K562 (cell line): ENCODE measurements at regions not wholly inside any gene's neighbourhood (a gene's known extent, or its start where the extent isn't known, plus 50 kb on each side); places are given as distances from the start of the nearest gene placed in this dataset.

Source experiments
- CBFA2T3 ChIP-seq: fragments of 450-650 bp; IDR thresholded peaks from 2 replicates; pipeline ENCODE4 v1.6.1; 2017
- CREB5 ChIP-seq: fragments of 250-450 bp; sonication (Bioruptor Pico); IDR thresholded peaks from 2 replicates; pipeline ENCODE4 v1.5.0; 2020; ENCODE audit warnings: mild to moderate bottlenecking
- DPF2 ChIP-seq: fragments of 450-650 bp; IDR thresholded peaks from 2 replicates; pipeline ENCODE4 v1.6.1; 2016
- FIP1L1 ChIP-seq: fragments of 200-400 bp; formaldehyde crosslinking; IDR thresholded peaks from 2 replicates; pipeline ENCODE4 v1.6.1; 2018; ENCODE audit warnings: mild to moderate bottlenecking, low read depth, low read length; ENCODE audit not compliant: poor library complexity, severe bottlenecking
- GATA2 ChIP-seq: sonication (generic); formaldehyde crosslinking; IDR thresholded peaks from 2 replicates; pipeline ENCODE4 v1.4.0; 2020; ENCODE audit warnings: mild to moderate bottlenecking, missing genetic modification reagents
- NR2C2 ChIP-seq, 2 experiments: fragments of 200-800 bp in 1 of 2; sonication (Bioruptor generic) in 1 of 2; sonication (generic) in 1 of 2; formaldehyde crosslinking in 1 of 2; IDR thresholded peaks; 2 replicates each; pipeline versions ENCODE4 v1.6.1 to v1.8.0; 2016 to 2022; ENCODE audit warnings: mild to moderate bottlenecking in 1 of 2, missing compliant biosample characterization in 1 of 2, missing genetic modification characterization in 1 of 2, missing genetic modification reagents in 1 of 2
- POLR2B ChIP-seq: fragments of 450-650 bp; IDR thresholded peaks from 2 replicates; pipeline ENCODE4 v1.6.1; 2018; ENCODE audit warnings: low read depth; ENCODE audit not compliant: partially characterized antibody
- SAFB ChIP-seq: fragments of 200-400 bp; formaldehyde crosslinking; IDR thresholded peaks from 2 replicates; pipeline ENCODE4 v1.6.1; 2017; ENCODE audit warnings: low read depth, low read length, borderline replicate concordance
- SLC30A9 ChIP-seq: fragments of 250-450 bp; sonication (Bioruptor Pico); IDR thresholded peaks from 2 replicates; pipeline ENCODE4 v1.8.0; 2022; ENCODE audit warnings: mild to moderate bottlenecking, moderate library complexity
- TAF7 ChIP-seq: fragments of 450-650 bp; IDR thresholded peaks from 2 replicates; pipeline ENCODE4 v1.6.1; 2016; ENCODE audit warnings: missing genetic modification characterization, missing compliant biosample characterization
- TRIM25 ChIP-seq: fragments of 450-650 bp; IDR thresholded peaks from 2 replicates; pipeline ENCODE4 v1.7.0; 2016; ENCODE audit warnings: borderline replicate concordance
- ZBTB5 ChIP-seq: fragments of 450-650 bp; IDR thresholded peaks from 2 replicates; pipeline ENCODE4 v1.6.1; 2017; ENCODE audit warnings: antibody characterized with exemption
- ZBTB7A ChIP-seq: IDR thresholded peaks from 2 replicates; pipeline ENCODE4 v1.6.1; 2011; ENCODE audit warnings: low read depth, mild to moderate bottlenecking, low read length, moderate library complexity, borderline replicate concordance; ENCODE audit not compliant: control insufficient read depth
- ZNF140 ChIP-seq: fragments of 250-450 bp; sonication (Bioruptor Pico); IDR thresholded peaks from 2 replicates; pipeline ENCODE4 v1.8.0; 2021; ENCODE audit warnings: moderate library complexity, mild to moderate bottlenecking, inconsistent platforms
- ZNF707 ChIP-seq: fragments of 250-450 bp; sonication (Bioruptor Pico); conservative IDR thresholded peaks from 2 replicates; pipeline ENCODE4 v1.8.0; 2022; ENCODE audit warnings: inconsistent platforms, mild to moderate bottlenecking, moderate library complexity
- ZSCAN29 ChIP-seq: fragments of 450-650 bp; IDR thresholded peaks from 2 replicates; pipeline ENCODE4 v1.6.1; 2017
- TF ChIP-seq, protein P1 (sequence below): fragments of 250-450 bp; sonication (Bioruptor Pico); IDR thresholded peaks from 2 replicates; pipeline ENCODE4 v1.5.0; 2022; ENCODE audit warnings: mild to moderate bottlenecking
- TF ChIP-seq, protein P2 (sequence below), 2 experiments: fragments of 200-800 bp in 1 of 2; sonication (Bioruptor generic) in 1 of 2; sonication (generic) in 1 of 2; formaldehyde crosslinking in 1 of 2; IDR thresholded peaks in 1 of 2; conservative IDR thresholded peaks in 1 of 2; 2 replicates each; pipeline versions ENCODE4 v1.5.0 to v1.6.1; 2016 to 2020; ENCODE audit warnings: missing compliant biosample characterization in 1 of 2, missing genetic modification characterization in 1 of 2, missing genetic modification reagents in 1 of 2

DNA sequence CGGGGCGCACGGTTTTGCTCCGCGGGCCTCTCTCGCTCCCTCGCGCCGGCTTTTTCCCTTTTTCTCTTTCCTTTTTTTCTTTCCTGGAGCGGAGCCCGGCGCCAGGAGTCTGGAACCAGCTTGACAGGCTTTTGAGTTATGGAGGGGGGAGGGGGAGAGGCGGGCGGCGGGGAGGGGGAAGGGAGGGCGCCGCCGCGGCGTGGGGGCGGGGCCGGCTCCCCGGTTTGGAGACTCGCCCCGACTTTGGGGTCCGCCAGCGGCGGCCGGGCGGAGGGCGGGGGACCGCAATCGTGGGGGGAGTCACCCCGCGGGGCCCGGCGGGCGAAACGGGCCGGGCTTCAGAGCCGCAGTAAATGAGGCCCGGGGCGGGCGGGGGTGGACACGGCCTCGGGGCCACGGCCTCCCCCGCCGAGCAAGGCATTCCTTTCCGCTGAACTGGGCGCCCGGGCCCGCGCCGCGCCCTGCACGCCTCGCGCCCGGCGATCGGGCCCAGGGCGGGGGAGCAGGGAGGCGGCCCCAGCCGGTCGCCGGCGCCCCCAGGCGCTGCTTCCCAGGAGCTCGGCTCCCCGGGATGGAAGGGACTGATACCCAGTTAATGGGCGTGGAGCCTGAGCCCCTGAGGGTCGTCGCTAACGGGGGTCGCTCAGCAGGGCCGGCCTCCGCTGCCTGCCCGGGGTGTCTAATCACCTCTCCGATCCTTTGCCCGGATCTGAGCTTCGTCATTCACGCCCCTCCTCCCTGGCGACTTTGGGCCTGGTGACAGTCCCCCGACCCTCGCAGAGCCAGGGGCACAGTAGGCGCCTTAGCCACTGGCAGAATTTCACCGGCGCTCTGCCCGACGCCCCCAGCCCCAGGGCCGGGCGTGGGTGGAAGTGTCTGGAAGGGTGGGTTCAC lies 138.1 kb downstream of the C9orf50 start (continued):
- TF ChIP-seq GATA2 (no peak), TAF7 (tag) (0 out of 2 replicates have a peak, but pooled peaks have one; percentile 24), ZBTB7A (peak; percentile 95), SAFB (no peak), SLC30A9 (CRISPR knock-in tag) (no peak), NR2C2 (CRISPR knock-in tag; IDR thresholded peaks at IDR 0.05) (no peak), NR2C2 (tag; IDR thresholded peaks at IDR 0.05) (peak; percentile 69), ZNF707 (CRISPR knock-in tag) (no peak), ZSCAN29 (no peak), DPF2 (peak; percentile 42), POLR2B (no peak), CBFA2T3 (no peak), FIP1L1 (no peak), CREB5 (CRISPR knock-in tag) (no peak), TRIM25 (no peak), ZBTB5 (no peak), ZNF140 (CRISPR knock-in tag) (no peak)
- TF ChIP-seq, protein P1, sequence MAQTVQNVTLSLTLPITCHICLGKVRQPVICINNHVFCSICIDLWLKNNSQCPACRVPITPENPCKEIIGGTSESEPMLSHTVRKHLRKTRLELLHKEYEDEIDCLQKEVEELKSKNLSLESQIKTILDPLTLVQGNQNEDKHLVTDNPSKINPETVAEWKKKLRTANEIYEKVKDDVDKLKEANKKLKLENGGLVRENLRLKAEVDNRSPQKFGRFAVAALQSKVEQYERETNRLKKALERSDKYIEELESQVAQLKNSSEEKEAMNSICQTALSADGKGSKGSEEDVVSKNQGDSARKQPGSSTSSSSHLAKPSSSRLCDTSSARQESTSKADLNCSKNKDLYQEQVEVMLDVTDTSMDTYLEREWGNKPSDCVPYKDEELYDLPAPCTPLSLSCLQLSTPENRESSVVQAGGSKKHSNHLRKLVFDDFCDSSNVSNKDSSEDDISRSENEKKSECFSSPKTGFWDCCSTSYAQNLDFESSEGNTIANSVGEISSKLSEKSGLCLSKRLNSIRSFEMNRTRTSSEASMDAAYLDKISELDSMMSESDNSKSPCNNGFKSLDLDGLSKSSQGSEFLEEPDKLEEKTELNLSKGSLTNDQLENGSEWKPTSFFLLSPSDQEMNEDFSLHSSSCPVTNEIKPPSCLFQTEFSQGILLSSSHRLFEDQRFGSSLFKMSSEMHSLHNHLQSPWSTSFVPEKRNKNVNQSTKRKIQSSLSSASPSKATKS (CRISPR knock-in tag), result no peak
- TF ChIP-seq, protein P2, sequence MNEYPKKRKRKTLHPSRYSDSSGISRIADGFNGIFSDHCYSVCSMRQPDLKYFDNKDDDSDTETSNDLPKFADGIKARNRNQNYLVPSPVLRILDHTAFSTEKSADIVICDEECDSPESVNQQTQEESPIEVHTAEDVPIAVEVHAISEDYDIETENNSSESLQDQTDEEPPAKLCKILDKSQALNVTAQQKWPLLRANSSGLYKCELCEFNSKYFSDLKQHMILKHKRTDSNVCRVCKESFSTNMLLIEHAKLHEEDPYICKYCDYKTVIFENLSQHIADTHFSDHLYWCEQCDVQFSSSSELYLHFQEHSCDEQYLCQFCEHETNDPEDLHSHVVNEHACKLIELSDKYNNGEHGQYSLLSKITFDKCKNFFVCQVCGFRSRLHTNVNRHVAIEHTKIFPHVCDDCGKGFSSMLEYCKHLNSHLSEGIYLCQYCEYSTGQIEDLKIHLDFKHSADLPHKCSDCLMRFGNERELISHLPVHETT (CRISPR knock-in tag; conservative IDR thresholded peaks at IDR 0.05 in 1 of 2, IDR thresholded peaks at IDR 0.05 in 1 of 2), result no peak
